ENCODE measurements at regions not wholly inside any gene's neighbourhood (a gene's known extent, or its start where the extent isn't known, plus 50 kb on each side); places are given as distances from the start of the nearest gene placed in this dataset.

- Histone ChIP-seq H3K36me3 (ENCODE audit: insufficient read depth, low read length) (no peaks in the 10 kb centered on the region), H3K27me3 (ENCODE audit: insufficient read depth, low read length, poor library complexity) (no peaks in the 10 kb centered on the region), H2AFZ (ENCODE audit: low read depth, low read length) (no peak overlapping the region), H3K9ac (ENCODE audit: low read depth, low read length) (no peak overlapping the region), H3K9me3 (ENCODE audit: insufficient read depth, low read length, severe bottlenecking) (no peaks in the 10 kb centered on the region), H4K20me1 (ENCODE audit: insufficient read depth, low read length) (no peaks in the 10 kb centered on the region), H3K4me3 (ENCODE audit: low read depth in 1 of 2, low read length in 2 of 2) (no peak overlapping the region), H3K27ac (ENCODE audit: low read length) (no peak overlapping the region), H3K4me2 (ENCODE audit: insufficient read depth, low read length) (no peak overlapping the region), H3K79me2 (ENCODE audit: insufficient read depth, low read length) (no peaks in the 10 kb centered on the region), H3K4me1 (ENCODE audit: insufficient read depth, low read length) (no peaks in the 10 kb centered on the region)
- ATAC-seq (ENCODE audit: insufficient read depth, low read depth) (no peak), DNase-seq (no peak)
- TF ChIP-seq CTCF (IDR thresholded peaks at IDR 0.05; ENCODE audit: borderline replicate concordance, extremely low read depth, low read length, poor library complexity, severe bottlenecking) (no peak), EZH2 (IDR thresholded peaks at IDR 0.05; ENCODE audit: borderline replicate concordance, low read depth, low read length, severe bottlenecking) (no peak)
These were observed 335.0 kb upstream of the GLI3 start for GRCh38 chr7:42572056-42572455.

- Histone ChIP-seq H2AFZ (ENCODE audit: low read depth, low read length) (no peak overlapping the region), H3K4me3 (ENCODE audit: low read depth in 1 of 2, low read length in 2 of 2) (no peak overlapping the region), H3K27ac (ENCODE audit: low read length) (no peak overlapping the region), H3K79me2 (ENCODE audit: insufficient read depth, low read length) (no peaks in the 10 kb centered on the region), H3K9me3 (ENCODE audit: insufficient read depth, low read length, severe bottlenecking) (no peaks in the 10 kb centered on the region), H3K4me2 (ENCODE audit: insufficient read depth, low read length) (no peak overlapping the region), H3K4me1 (ENCODE audit: insufficient read depth, low read length) (no peaks in the 10 kb centered on the region), H3K36me3 (ENCODE audit: insufficient read depth, low read length) (no peaks in the 10 kb centered on the region), H4K20me1 (ENCODE audit: insufficient read depth, low read length) (no peaks in the 10 kb centered on the region), H3K9ac (ENCODE audit: low read depth, low read length) (no peak overlapping the region), H3K27me3 (ENCODE audit: insufficient read depth, low read length, poor library complexity) (no peaks in the 10 kb centered on the region)
- DNase-seq (no peak), ATAC-seq (ENCODE audit: insufficient read depth, low read depth) (no peak)
- TF ChIP-seq CTCF (IDR thresholded peaks at IDR 0.05; ENCODE audit: borderline replicate concordance, extremely low read depth, low read length, poor library complexity, severe bottlenecking) (no peak), EZH2 (IDR thresholded peaks at IDR 0.05; ENCODE audit: borderline replicate concordance, low read depth, low read length, severe bottlenecking) (no peak)
These were observed 333.9 kb upstream of the GLI3 start for GRCh38 chr7:42570944-42571343.

- Histone ChIP-seq H3K4me1 (ENCODE audit: insufficient read depth, low read length) (no peaks in the 10 kb centered on the region), H3K27ac (ENCODE audit: low read length) (no peak overlapping the region), H3K4me2 (ENCODE audit: insufficient read depth, low read length) (no peak overlapping the region), H3K9me3 (ENCODE audit: insufficient read depth, low read length, severe bottlenecking) (no peaks in the 10 kb centered on the region), H3K9ac (ENCODE audit: low read depth, low read length) (no peak overlapping the region), H3K27me3 (ENCODE audit: insufficient read depth, low read length, poor library complexity) (no peaks in the 10 kb centered on the region), H3K36me3 (ENCODE audit: insufficient read depth, low read length) (no peaks in the 10 kb centered on the region), H4K20me1 (ENCODE audit: insufficient read depth, low read length) (no peaks in the 10 kb centered on the region), H3K79me2 (ENCODE audit: insufficient read depth, low read length) (no peaks in the 10 kb centered on the region), H2AFZ (ENCODE audit: low read depth, low read length) (no peak overlapping the region), H3K4me3 (ENCODE audit: low read depth in 1 of 2, low read length in 2 of 2) (no peak overlapping the region)
- no peak for TF ChIP-seq EZH2 (IDR thresholded peaks at IDR 0.05; ENCODE audit: borderline replicate concordance, low read depth, low read length, severe bottlenecking)
- no peak for TF ChIP-seq CTCF (IDR thresholded peaks at IDR 0.05; ENCODE audit: borderline replicate concordance, extremely low read depth, low read length, poor library complexity, severe bottlenecking)
- ATAC-seq (ENCODE audit: insufficient read depth, low read depth), result no peak
- no peak for DNase-seq
These were observed 330.0 kb upstream of the GLI3 start for GRCh38 chr7:42567051-42567450.

- Histone ChIP-seq H3K27me3 (ENCODE audit: insufficient read depth, low read length, poor library complexity) (no peaks in the 10 kb centered on the region), H3K9me3 (ENCODE audit: insufficient read depth, low read length, severe bottlenecking) (no peaks in the 10 kb centered on the region), H3K9ac (ENCODE audit: low read depth, low read length) (no peak overlapping the region), H3K79me2 (ENCODE audit: insufficient read depth, low read length) (no peaks in the 10 kb centered on the region), H3K36me3 (ENCODE audit: insufficient read depth, low read length) (no peaks in the 10 kb centered on the region), H3K27ac (ENCODE audit: low read length) (no peak overlapping the region), H3K4me2 (ENCODE audit: insufficient read depth, low read length) (no peak overlapping the region), H2AFZ (ENCODE audit: low read depth, low read length) (no peak overlapping the region), H3K4me3 (ENCODE audit: low read depth in 1 of 2, low read length in 2 of 2) (no peak overlapping the region), H4K20me1 (ENCODE audit: insufficient read depth, low read length) (no peaks in the 10 kb centered on the region), H3K4me1 (ENCODE audit: insufficient read depth, low read length) (no peaks in the 10 kb centered on the region)
- ATAC-seq (ENCODE audit: insufficient read depth, low read depth), result no peak
- TF ChIP-seq CTCF (IDR thresholded peaks at IDR 0.05; ENCODE audit: borderline replicate concordance, extremely low read depth, low read length, poor library complexity, severe bottlenecking) (no peak), EZH2 (IDR thresholded peaks at IDR 0.05; ENCODE audit: borderline replicate concordance, low read depth, low read length, severe bottlenecking) (no peak)
- DNase-seq, result no peak
These were observed 324.8 kb upstream of the GLI3 start for GRCh38 chr7:42561797-42562196.

Measured in DND-41 (cell line).